ENCODE measurements at regions not wholly inside any gene's neighbourhood (a gene's known extent, or its start where the extent isn't known, plus 50 kb on each side); places are given as distances from the start of the nearest gene placed in this dataset.

DNA sequence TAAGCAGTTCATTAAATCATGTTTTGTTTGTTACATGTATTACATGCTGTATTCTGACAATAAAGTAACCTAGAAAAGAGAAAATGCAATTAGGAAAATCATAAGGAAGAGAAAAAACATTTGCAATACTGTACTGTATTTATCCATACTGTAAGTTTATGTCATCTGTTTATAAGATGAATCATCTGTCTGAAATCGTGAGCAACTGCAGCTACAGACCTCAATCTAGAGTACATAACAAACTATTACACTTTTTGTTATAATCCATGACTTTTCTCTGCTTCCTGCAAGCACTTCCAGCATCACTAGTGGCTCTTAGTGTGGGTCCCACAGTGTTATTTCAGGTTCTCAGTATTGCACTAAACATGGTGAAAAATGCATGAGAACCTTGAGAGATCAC, 144.4 kb upstream of the NR4A3 start:
- H3K4me3 Mint-ChIP-seq, result no peak overlapping the region
- no peak for DNase-seq (ENCODE audit: low spot score in 2 of 2, unreplicated experiment in 2 of 2)
- no peaks in the 10 kb centered on the region for H3K27me3 Mint-ChIP-seq (ENCODE audit: low read depth)
- no peak for TF ChIP-seq CTCF (IDR thresholded peaks at IDR 0.05; ENCODE audit: unreplicated experiment)
- H3K9me3 Mint-ChIP-seq, result peaks cover 18% of the 10 kb centered on the region
- no peak overlapping the region for H3K27ac Mint-ChIP-seq
- H3K4me1 Mint-ChIP-seq, result no peaks in the 10 kb centered on the region
- H3K36me3 Mint-ChIP-seq, result peaks cover 3% of the 10 kb centered on the region

DNA sequence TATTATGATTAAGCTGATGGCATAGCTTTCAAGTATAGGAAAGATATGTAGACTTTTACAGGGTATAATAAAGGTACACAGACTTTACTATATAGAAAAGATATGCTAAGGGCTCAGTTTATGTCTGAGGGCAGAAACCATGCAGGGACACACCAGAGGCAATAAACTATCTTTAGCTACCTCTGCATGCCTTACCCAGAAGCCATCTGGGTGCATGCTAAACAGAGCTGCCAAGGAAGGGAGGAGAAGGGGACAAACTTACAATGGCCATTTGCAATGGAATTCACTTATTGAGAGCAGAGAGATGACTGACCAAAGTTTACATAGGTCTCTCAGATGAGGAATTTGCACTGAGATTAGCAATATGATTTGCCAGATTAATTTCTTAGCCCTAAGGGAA, 143.1 kb upstream of the NR4A3 start:
- Mint-ChIP-seq H3K4me3 (no peak overlapping the region), H3K27ac (no peak overlapping the region), H3K36me3 (peaks cover 3% of the 10 kb centered on the region), H3K27me3 (ENCODE audit: low read depth) (no peaks in the 10 kb centered on the region), H3K9me3 (peaks cover 26% of the 10 kb centered on the region), H3K4me1 (no peaks in the 10 kb centered on the region)
- TF ChIP-seq CTCF (IDR thresholded peaks at IDR 0.05; ENCODE audit: unreplicated experiment), result no peak
- DNase-seq (ENCODE audit: low spot score in 2 of 2, unreplicated experiment in 2 of 2), result no peak

DNA sequence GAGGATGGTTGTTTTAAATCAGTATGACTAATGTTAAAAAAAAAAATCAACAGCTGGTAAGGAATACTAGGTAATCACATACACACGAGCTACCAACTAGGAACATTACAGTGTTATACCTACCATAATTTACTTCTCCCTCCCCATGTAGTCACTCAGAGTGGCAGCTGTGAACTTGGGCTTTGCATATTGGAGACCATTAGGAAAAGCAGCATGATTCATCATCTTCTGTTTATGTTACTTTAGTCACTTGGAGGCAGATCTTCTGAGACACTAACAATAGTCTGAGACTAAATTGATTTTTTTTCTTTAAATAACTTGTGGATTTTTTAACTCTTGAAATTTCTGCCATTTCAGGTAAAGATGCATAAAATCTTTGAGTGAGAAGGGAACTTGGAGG, 141.5 kb upstream of the NR4A3 start:
- Mint-ChIP-seq H3K9me3 (peaks cover 23% of the 10 kb centered on the region), H3K4me1 (no peaks in the 10 kb centered on the region), H3K27ac (no peak overlapping the region), H3K4me3 (no peak overlapping the region), H3K27me3 (ENCODE audit: low read depth) (no peaks in the 10 kb centered on the region), H3K36me3 (peaks cover 3% of the 10 kb centered on the region)
- no peak for DNase-seq (ENCODE audit: low spot score in 2 of 2, unreplicated experiment in 2 of 2)
- no peak for TF ChIP-seq CTCF (IDR thresholded peaks at IDR 0.05; ENCODE audit: unreplicated experiment)

GRCh38 chr9:99681113-99681512, 140.6 kb upstream of the NR4A3 start:
- Mint-ChIP-seq H3K36me3 (no peaks in the 10 kb centered on the region), H3K4me1 (peaks cover 4% of the 10 kb centered on the region)

DNA sequence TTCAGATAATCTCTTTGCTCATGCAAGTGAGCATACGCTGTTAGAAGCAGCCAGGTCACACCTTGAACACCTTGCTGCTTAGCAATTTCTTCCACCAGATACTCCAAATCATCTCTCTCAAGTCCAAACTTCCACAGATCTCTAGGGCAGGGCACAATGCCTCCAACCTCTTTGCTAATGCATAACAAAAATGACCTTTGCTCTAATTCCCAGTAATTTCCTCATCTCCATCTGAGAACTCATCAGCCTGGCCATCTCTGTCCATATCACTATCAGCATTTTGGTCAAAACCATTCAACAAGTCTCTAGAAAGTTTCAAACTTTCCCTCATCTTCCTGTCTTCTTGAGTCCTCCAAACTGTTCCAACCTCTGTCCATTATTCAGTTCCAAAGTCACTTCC, 139.3 kb upstream of the NR4A3 start:
- Mint-ChIP-seq H3K27ac (no peak overlapping the region), H3K27me3 (ENCODE audit: low read depth) (no peaks in the 10 kb centered on the region), H3K36me3 (peaks cover 3% of the 10 kb centered on the region), H3K4me3 (no peak overlapping the region), H3K9me3 (peaks cover 14% of the 10 kb centered on the region), H3K4me1 (peaks cover 4% of the 10 kb centered on the region)
- DNase-seq (ENCODE audit: low spot score in 2 of 2, unreplicated experiment in 2 of 2), result no peak
- TF ChIP-seq CTCF (IDR thresholded peaks at IDR 0.05; ENCODE audit: unreplicated experiment), result no peak

More at GRCh38 chr9:99681113-99681512, 140.6 kb upstream of the NR4A3 start:
- Mint-ChIP-seq H3K27ac (no peak overlapping the region), H3K9me3 (peaks cover 17% of the 10 kb centered on the region), H3K4me3 (no peak overlapping the region), H3K27me3 (ENCODE audit: low read depth) (no peaks in the 10 kb centered on the region)
- DNase-seq (ENCODE audit: low spot score in 2 of 2, unreplicated experiment in 2 of 2), result no peak
- no peak for TF ChIP-seq CTCF (IDR thresholded peaks at IDR 0.05; ENCODE audit: unreplicated experiment)

DNA sequence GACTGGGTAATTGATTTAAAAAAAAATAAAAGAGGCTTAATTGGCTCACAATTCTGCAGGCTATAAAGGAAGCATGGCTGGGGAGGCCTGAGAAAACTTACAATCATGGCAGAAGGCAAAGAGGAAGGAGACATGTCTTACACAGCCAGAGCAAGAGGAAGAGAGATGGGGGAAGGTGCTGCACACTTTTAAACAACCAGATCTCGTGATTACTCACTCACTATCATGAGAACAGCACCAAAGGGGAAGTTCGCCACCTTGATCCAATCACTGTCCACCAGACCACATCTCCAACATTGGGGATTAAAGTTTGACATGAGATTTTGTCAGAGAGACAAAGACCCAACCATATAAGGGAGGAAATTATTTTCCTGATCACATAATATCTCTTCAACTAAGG, 138.8 kb upstream of the NR4A3 start:
- H3K9me3 Mint-ChIP-seq, result peaks cover 14% of the 10 kb centered on the region
- no peak overlapping the region for H3K4me3 Mint-ChIP-seq
- no peak overlapping the region for H3K27ac Mint-ChIP-seq
- TF ChIP-seq CTCF (IDR thresholded peaks at IDR 0.05; ENCODE audit: unreplicated experiment), result no peak
- no peaks in the 10 kb centered on the region for H3K27me3 Mint-ChIP-seq (ENCODE audit: low read depth)
- H3K36me3 Mint-ChIP-seq, result peaks cover 3% of the 10 kb centered on the region
- H3K4me1 Mint-ChIP-seq, result peaks cover 4% of the 10 kb centered on the region
- DNase-seq (ENCODE audit: low spot score in 2 of 2, unreplicated experiment in 2 of 2), result no peak
